HEK293 (cell line): ENCODE measurements at regions not wholly inside any gene's neighbourhood (a gene's known extent, or its start where the extent isn't known, plus 50 kb on each side); places are given as distances from the start of the nearest gene placed in this dataset.

Source experiments
- MZF1 ChIP-seq: fragments of 450-650 bp; formaldehyde crosslinking; IDR thresholded peaks from 2 replicates; pipeline ENCODE4 v1.5.1; 2017; ENCODE audit warnings: missing biosample characterization, missing genetic modification characterization, borderline replicate concordance
- RBAK ChIP-seq: fragments of 450-650 bp; formaldehyde crosslinking; IDR thresholded peaks from 2 replicates; pipeline ENCODE4 v1.5.1; 2016; ENCODE audit warnings: missing biosample characterization, missing genetic modification characterization
- TCF7L2 ChIP-seq: IDR thresholded peaks from 2 replicates; pipeline ENCODE4 v1.6.1; 2011; ENCODE audit warnings: low read depth, mild to moderate bottlenecking, inconsistent platforms, low read length, moderate library complexity, borderline replicate concordance
- ZEB2 ChIP-seq: fragments of 450-650 bp; formaldehyde crosslinking; IDR thresholded peaks from 2 replicates; pipeline ENCODE4 v1.5.1; 2016; ENCODE audit warnings: missing biosample characterization, missing genetic modification characterization
- ZNF274 ChIP-seq, 2 experiments: fragments of 200-500 bp in 1 of 2; fragments of 450-650 bp in 1 of 2; sonication (Bioruptor generic) in 1 of 2; formaldehyde crosslinking in 1 of 2; IDR thresholded peaks; 2 replicates each; pipeline versions ENCODE4 v1.5.1 to v1.6.1; 2014 to 2016; ENCODE audit warnings: borderline replicate concordance in 1 of 2, inconsistent platforms in 1 of 2, low read length in 1 of 2, missing biosample characterization in 1 of 2, missing genetic modification characterization in 1 of 2
- ZNF302 ChIP-seq: fragments of 450-650 bp; formaldehyde crosslinking; IDR thresholded peaks from 2 replicates; pipeline ENCODE4 v1.5.1; 2016; ENCODE audit warnings: missing biosample characterization, missing genetic modification characterization, low read depth
- ZNF311 ChIP-seq: fragments of 450-650 bp; formaldehyde crosslinking; IDR thresholded peaks from 2 replicates; pipeline ENCODE4 v1.5.1; 2017; ENCODE audit warnings: missing biosample characterization, missing genetic modification characterization, borderline replicate concordance
- ZNF324 ChIP-seq: fragments of 450-650 bp; formaldehyde crosslinking; IDR thresholded peaks from 2 replicates; pipeline ENCODE4 v1.5.1; 2016; ENCODE audit warnings: missing biosample characterization, missing genetic modification characterization
- ZNF335 ChIP-seq: fragments of 450-650 bp; formaldehyde crosslinking; conservative IDR thresholded peaks from 2 replicates; pipeline ENCODE4 v1.5.1; 2016; ENCODE audit warnings: missing biosample characterization, missing genetic modification characterization
- ZNF473 ChIP-seq: fragments of 450-650 bp; formaldehyde crosslinking; IDR thresholded peaks from 2 replicates; pipeline ENCODE4 v1.5.1; 2017; ENCODE audit warnings: missing biosample characterization, missing genetic modification characterization
- ZNF548 ChIP-seq: fragments of 450-650 bp; formaldehyde crosslinking; IDR thresholded peaks from 2 replicates; pipeline ENCODE4 v1.5.1; 2016; ENCODE audit warnings: missing biosample characterization, missing genetic modification characterization
- TF ChIP-seq, protein P1 (sequence below): fragments of 450-650 bp; formaldehyde crosslinking; IDR thresholded peaks from 2 replicates; pipeline ENCODE4 v1.5.1; 2016; ENCODE audit warnings: missing biosample characterization, missing genetic modification characterization
- TF ChIP-seq, protein P2 (sequence below): fragments of 450-650 bp; formaldehyde crosslinking; IDR thresholded peaks from 2 replicates; pipeline ENCODE4 v1.5.1; 2016; ENCODE audit warnings: missing biosample characterization, missing genetic modification characterization
- TF ChIP-seq, protein P3 (sequence below): fragments of 450-650 bp; formaldehyde crosslinking; IDR thresholded peaks from 2 replicates; pipeline ENCODE4 v1.5.1; 2017; ENCODE audit warnings: missing biosample characterization, mild to moderate bottlenecking, missing genetic modification characterization, moderate library complexity

DNA sequence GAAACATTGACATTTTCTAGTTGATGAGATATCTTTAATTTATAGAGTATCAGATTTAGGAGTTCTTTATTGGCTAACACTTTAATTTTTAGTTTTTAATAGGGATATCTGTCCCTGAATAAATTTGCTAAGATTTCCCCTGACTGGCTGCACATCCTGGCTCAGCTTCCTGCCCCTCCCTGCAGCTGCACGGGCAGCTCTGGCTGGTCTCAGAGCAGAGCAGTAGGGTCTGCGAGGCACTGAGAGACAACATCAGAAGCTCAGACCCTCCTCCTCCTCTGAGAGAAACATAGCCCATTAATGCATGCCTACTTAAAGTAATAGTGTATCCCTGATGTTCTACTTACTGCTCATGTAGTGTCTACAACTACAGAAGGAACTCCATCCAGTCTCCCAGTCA, 139.2 kb downstream of the TNFSF13B start:
- TF ChIP-seq, protein P1, sequence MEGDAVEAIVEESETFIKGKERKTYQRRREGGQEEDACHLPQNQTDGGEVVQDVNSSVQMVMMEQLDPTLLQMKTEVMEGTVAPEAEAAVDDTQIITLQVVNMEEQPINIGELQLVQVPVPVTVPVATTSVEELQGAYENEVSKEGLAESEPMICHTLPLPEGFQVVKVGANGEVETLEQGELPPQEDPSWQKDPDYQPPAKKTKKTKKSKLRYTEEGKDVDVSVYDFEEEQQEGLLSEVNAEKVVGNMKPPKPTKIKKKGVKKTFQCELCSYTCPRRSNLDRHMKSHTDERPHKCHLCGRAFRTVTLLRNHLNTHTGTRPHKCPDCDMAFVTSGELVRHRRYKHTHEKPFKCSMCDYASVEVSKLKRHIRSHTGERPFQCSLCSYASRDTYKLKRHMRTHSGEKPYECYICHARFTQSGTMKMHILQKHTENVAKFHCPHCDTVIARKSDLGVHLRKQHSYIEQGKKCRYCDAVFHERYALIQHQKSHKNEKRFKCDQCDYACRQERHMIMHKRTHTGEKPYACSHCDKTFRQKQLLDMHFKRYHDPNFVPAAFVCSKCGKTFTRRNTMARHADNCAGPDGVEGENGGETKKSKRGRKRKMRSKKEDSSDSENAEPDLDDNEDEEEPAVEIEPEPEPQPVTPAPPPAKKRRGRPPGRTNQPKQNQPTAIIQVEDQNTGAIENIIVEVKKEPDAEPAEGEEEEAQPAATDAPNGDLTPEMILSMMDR (tag by site-specific recombination), result no peak
- TF ChIP-seq TCF7L2 (no peak), ZNF311 (tag by site-specific recombination) (no peak), ZEB2 (no peak), ZNF473 (tag by site-specific recombination) (no peak), ZNF302 (no peak), ZNF274 (IDR thresholded peaks at IDR 0.05; ENCODE audit: low read length) (no peak), ZNF274 (tag by site-specific recombination; IDR thresholded peaks at IDR 0.05; ENCODE audit: borderline replicate concordance) (no peak), RBAK (tag by site-specific recombination) (no peak), ZNF548 (no peak), ZNF335 (no peak), MZF1 (tag by site-specific recombination) (no peak), ZNF324 (tag by site-specific recombination) (no peak)
- TF ChIP-seq, protein P2, sequence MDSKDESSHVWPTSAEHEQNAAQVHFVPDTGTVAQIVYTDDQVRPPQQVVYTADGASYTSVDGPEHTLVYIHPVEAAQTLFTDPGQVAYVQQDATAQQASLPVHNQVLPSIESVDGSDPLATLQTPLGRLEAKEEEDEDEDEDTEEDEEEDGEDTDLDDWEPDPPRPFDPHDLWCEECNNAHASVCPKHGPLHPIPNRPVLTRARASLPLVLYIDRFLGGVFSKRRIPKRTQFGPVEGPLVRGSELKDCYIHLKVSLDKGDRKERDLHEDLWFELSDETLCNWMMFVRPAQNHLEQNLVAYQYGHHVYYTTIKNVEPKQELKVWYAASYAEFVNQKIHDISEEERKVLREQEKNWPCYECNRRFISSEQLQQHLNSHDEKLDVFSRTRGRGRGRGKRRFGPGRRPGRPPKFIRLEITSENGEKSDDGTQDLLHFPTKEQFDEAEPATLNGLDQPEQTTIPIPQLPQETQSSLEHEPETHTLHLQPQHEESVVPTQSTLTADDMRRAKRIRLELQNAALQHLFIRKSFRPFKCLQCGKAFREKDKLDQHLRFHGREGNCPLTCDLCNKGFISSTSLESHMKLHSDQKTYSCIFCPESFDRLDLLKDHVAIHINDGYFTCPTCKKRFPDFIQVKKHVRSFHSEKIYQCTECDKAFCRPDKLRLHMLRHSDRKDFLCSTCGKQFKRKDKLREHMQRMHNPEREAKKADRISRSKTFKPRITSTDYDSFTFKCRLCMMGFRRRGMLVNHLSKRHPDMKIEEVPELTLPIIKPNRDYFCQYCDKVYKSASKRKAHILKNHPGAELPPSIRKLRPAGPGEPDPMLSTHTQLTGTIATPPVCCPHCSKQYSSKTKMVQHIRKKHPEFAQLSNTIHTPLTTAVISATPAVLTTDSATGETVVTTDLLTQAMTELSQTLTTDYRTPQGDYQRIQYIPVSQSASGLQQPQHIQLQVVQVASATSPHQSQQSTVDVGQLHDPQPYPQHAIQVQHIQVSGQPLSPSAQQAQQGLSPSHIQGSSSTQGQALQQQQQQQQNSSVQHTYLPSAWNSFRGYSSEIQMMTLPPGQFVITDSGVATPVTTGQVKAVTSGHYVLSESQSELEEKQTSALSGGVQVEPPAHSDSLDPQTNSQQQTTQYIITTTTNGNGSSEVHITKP, result no peak
- TF ChIP-seq, protein P3, sequence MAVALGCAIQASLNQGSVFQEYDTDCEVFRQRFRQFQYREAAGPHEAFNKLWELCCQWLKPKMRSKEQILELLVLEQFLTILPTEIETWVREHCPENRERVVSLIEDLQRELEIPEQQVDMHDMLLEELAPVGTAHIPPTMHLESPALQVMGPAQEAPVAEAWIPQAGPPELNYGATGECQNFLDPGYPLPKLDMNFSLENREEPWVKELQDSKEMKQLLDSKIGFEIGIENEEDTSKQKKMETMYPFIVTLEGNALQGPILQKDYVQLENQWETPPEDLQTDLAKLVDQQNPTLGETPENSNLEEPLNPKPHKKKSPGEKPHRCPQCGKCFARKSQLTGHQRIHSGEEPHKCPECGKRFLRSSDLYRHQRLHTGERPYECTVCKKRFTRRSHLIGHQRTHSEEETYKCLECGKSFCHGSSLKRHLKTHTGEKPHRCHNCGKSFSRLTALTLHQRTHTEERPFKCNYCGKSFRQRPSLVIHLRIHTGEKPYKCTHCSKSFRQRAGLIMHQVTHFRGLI (tag by site-specific recombination), result no peak
